DOHH2 (cell line): ENCODE measurements at regions not wholly inside any gene's neighbourhood (a gene's known extent, or its start where the extent isn't known, plus 50 kb on each side); places are given as distances from the start of the nearest gene placed in this dataset.

Experiments
- EZH2phosphoT487 ChIP-seq: fragments of 200-600 bp; sonication (generic); IDR thresholded peaks from 2 replicates; pipeline ENCODE4 v1.6.1; 2017; ENCODE audit warnings: borderline replicate concordance, mild to moderate bottlenecking, antibody characterized with exemption, low read length, moderate library complexity, mixed read lengths
- TF ChIP-seq, protein P1 (sequence below): fragments of 200-600 bp; sonication (generic); IDR thresholded peaks from one replicate; pipeline ENCODE4 v1.5.1; 2014; ENCODE audit warnings: antibody characterized with exemption, mild to moderate bottlenecking, low read depth, low read length; ENCODE audit not compliant: poor library complexity, severe bottlenecking

DNA sequence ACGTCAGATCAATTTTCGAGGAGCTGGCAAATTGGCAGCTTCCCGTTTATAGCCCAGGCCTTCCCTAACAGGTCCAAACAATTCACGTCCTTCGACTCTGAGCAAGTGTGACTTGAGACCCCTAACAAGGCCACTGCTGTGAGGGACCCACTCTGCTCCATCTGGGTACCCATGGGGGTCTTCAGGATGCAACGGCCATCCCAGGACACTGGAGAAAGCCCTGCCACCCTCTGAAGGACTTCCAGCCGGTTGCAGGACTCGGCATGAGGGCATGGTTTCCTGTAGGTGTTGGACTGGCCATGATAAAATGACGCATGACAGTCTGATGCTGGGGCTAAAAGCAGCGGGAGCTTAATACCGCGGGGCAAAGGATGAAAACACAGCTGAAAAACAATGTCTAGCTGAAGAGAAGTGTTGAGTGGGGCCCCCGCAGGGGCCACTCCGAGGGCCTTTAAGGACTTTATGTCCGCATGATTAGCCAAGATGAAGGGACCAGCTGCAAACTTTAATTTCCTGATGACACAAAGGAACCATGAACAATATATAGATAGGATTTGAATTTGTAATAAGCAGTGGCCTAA, 113.3 kb upstream of the ZNF521 start:
- TF ChIP-seq, protein P1, sequence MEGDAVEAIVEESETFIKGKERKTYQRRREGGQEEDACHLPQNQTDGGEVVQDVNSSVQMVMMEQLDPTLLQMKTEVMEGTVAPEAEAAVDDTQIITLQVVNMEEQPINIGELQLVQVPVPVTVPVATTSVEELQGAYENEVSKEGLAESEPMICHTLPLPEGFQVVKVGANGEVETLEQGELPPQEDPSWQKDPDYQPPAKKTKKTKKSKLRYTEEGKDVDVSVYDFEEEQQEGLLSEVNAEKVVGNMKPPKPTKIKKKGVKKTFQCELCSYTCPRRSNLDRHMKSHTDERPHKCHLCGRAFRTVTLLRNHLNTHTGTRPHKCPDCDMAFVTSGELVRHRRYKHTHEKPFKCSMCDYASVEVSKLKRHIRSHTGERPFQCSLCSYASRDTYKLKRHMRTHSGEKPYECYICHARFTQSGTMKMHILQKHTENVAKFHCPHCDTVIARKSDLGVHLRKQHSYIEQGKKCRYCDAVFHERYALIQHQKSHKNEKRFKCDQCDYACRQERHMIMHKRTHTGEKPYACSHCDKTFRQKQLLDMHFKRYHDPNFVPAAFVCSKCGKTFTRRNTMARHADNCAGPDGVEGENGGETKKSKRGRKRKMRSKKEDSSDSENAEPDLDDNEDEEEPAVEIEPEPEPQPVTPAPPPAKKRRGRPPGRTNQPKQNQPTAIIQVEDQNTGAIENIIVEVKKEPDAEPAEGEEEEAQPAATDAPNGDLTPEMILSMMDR = no peak
- no peak for TF ChIP-seq EZH2phosphoT487
